ENCODE measurements at regions not wholly inside any gene's neighbourhood (a gene's known extent, or its start where the extent isn't known, plus 50 kb on each side); places are given as distances from the start of the nearest gene placed in this dataset.

DNA sequence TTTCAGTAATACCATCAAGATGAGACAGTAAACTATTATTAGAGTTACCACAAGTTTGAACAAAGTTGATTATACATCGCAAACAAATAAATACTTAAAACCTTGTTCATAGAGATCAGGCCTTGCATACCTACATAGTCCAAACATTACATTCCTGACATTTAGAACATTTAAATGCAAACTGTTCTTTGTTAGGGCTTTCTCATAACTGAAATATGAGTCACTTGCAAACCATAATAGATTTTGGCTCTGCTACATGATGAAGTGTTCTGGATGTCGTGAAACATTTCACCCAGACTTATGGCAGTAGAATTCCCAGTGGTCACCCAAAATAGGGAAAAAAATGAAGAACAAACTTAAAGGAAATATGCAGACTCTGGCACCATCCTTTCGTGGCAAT, 75.0 kb downstream of the FAT4 start:
- TF ChIP-seq EZH2 (IDR thresholded peaks at IDR 0.05; ENCODE audit: insufficient read depth, poor library complexity, severe bottlenecking) (no peak), EZH2phosphoT487 (IDR thresholded peaks at IDR 0.05; ENCODE audit: insufficient read depth, low read depth) (no peak)

Data from GM23248 (cell line).